B cell (primary cell): ENCODE measurements at regions not wholly inside any gene's neighbourhood (a gene's known extent, or its start where the extent isn't known, plus 50 kb on each side); places are given as distances from the start of the nearest gene placed in this dataset.

Experiments
- ATAC-seq: fragments of 200-7000 bp; cut with Tn5 transposase; one replicate; pipeline ENCODE4 v1.10.0; 2021; ENCODE audit warnings: low read depth, mild to moderate bottlenecking, moderate number of reproducible peaks, moderate library complexity
- CTCF ChIA-PET: fragments of 350-600 bp; sonication (Branson Sonifier 250); formaldehyde crosslinking; loops from one replicate; lab custom pipeline; 2021; ENCODE audit warnings: antibody characterized with exemption, inconsistent platforms; lab: Charles Lee
- POLR2A ChIA-PET: fragments of 350-600 bp; sonication (Branson Sonifier 250); formaldehyde crosslinking; loops from one replicate; lab custom pipeline; 2021; ENCODE audit warnings: antibody characterized with exemption; lab: Charles Lee
- DNase-seq: peaks from one replicate; pipeline ENCODE4 v3.0.0; 2013
- H2AFZ ChIP-seq: 2 replicates; pipeline ENCODE4 v1.6.1; 2012; ENCODE audit warnings: mild to moderate bottlenecking, low read depth, low read length; ENCODE audit not compliant: insufficient read depth, poor library complexity, severe bottlenecking
- H3K27ac ChIP-seq, 2 donors: 1 replicate in 1 of 2; 2 replicates in 1 of 2; pipeline ENCODE4 v1.5.1; 2012 to 2013; ENCODE audit warnings: low read length in 2 of 2, mild to moderate bottlenecking in 2 of 2, moderate library complexity in 1 of 2
- H3K27me3 ChIP-seq, 4 experiments: fragments of 200-600 bp in 1 of 4; sonication (generic) in 1 of 4; replicated peaks in 1 of 4; 1 replicate in 2 of 4; 2 replicates in 2 of 4; pipeline versions ENCODE4 v1.6.1 to v1.7.0; 2013 to 2016; ENCODE audit warnings: low read length in 3 of 4, mild to moderate bottlenecking in 2 of 4, mixed read lengths in 1 of 4, moderate library complexity in 1 of 4; ENCODE audit not compliant: insufficient read depth in 4 of 4, control insufficient read depth in 3 of 4; ENCODE audit errors: control extremely low read depth in 1 of 4
- H3K36me3 ChIP-seq, 2 experiments: replicated peaks in 1 of 2; 1 replicate in 1 of 2; 2 replicates in 1 of 2; pipeline versions ENCODE4 v1.6.1 to v1.7.1; 2013; ENCODE audit warnings: low read length in 1 of 2; ENCODE audit not compliant: insufficient read depth in 2 of 2, control insufficient read depth in 1 of 2; ENCODE audit errors: control extremely low read depth in 1 of 2, extremely low read depth in 1 of 2
- H3K4me1 ChIP-seq, 2 donors: fragments of 200-600 bp in 1 of 2; sonication (generic) in 1 of 2; 1 replicate in 1 of 2; 2 replicates in 1 of 2; pipeline versions ENCODE4 v1.5.1 to v1.6.1; 2013 to 2017; ENCODE audit warnings: low read length in 2 of 2; ENCODE audit not compliant: control insufficient read depth in 2 of 2, insufficient read depth in 2 of 2
- H3K4me2 ChIP-seq: replicated peaks from 2 replicates; pipeline ENCODE3; 2012; ENCODE audit warnings: mild to moderate bottlenecking, low read depth, low read length; ENCODE audit not compliant: poor library complexity, severe bottlenecking
- H3K4me3 ChIP-seq, 5 experiments: fragments of 200-600 bp in 1 of 5; sonication (generic) in 1 of 5; 1 replicate in 3 of 5; 2 replicates in 2 of 5; pipeline versions ENCODE4 v1.5.1 to v1.7.0; 2011 to 2016; ENCODE audit warnings: low read length in 4 of 5, mild to moderate bottlenecking in 4 of 5, low read depth in 2 of 5, control low read depth in 1 of 5, moderate library complexity in 1 of 5; ENCODE audit not compliant: insufficient read depth in 1 of 5; ENCODE audit errors: control extremely low read depth in 1 of 5, extremely low read depth in 1 of 5
- H3K79me2 ChIP-seq: fragments of 200-600 bp; sonication (generic); one replicate; pipeline ENCODE4 v1.6.0; 2016; ENCODE audit warnings: low read length; ENCODE audit not compliant: control insufficient read depth, insufficient read depth
- H3K9ac ChIP-seq: fragments of 200-600 bp; sonication (generic); 2 replicates; pipeline ENCODE4 v1.6.1; 2017; ENCODE audit warnings: mild to moderate bottlenecking, low read length, moderate library complexity
- H3K9me3 ChIP-seq, 3 donors: one replicate each; pipeline versions ENCODE4 v1.6.1 to v1.7.1; 2013; ENCODE audit warnings: low read length in 2 of 3; ENCODE audit not compliant: control insufficient read depth in 2 of 3, insufficient read depth in 1 of 3; ENCODE audit errors: control extremely low read depth in 1 of 3
- H4K20me1 ChIP-seq: 2 replicates; pipeline ENCODE4 v1.6.0; 2012; ENCODE audit warnings: mild to moderate bottlenecking, low read length; ENCODE audit not compliant: insufficient read depth, control insufficient read depth, poor library complexity, severe bottlenecking
- H3K27ac Mint-ChIP-seq: one replicate; pipeline ENCODE4 v1.8.0; 2021; ENCODE audit warnings: mixed read lengths
- H3K27me3 Mint-ChIP-seq: one replicate; pipeline ENCODE4 v1.8.0; 2021; ENCODE audit warnings: mixed read lengths
- H3K4me1 Mint-ChIP-seq: one replicate; pipeline ENCODE4 v1.8.0; 2021; ENCODE audit warnings: mixed read lengths
- H3K4me3 Mint-ChIP-seq: one replicate; pipeline ENCODE4 v1.8.0; 2021; ENCODE audit warnings: mixed read lengths
- H3K9me3 Mint-ChIP-seq: one replicate; pipeline ENCODE4 v1.8.0; 2022; ENCODE audit warnings: mixed read lengths; ENCODE audit not compliant: insufficient read depth
- EZH2 ChIP-seq: IDR thresholded peaks from 2 replicates; pipeline ENCODE4 v1.6.1; 2012; ENCODE audit warnings: borderline replicate concordance, low read depth, mild to moderate bottlenecking, moderate library complexity, low read length; ENCODE audit not compliant: insufficient read depth, poor library complexity, severe bottlenecking
- WGBS: methylation state at CpG from one replicate; pipeline ENCODE4 v1.1.5; 2013; ENCODE audit warnings: missing lambda C conversion rate; ENCODE audit not compliant: insufficient coverage; 5-methylcytosine and 5-hydroxymethylcytosine counted together
- intact Hi-C: fragments of 100-400 bp; cut with micrococcal nuclease; formaldehyde crosslinking; loops from one replicate; pipeline ENCODE4 v1.10.0; 2022
- TF ChIP-seq, protein P1 (sequence below): fragments of 200-600 bp; IDR thresholded peaks from one replicate; pipeline ENCODE4 v1.8.0; 2022; ENCODE audit warnings: antibody characterized with exemption, mild to moderate bottlenecking

DNA sequence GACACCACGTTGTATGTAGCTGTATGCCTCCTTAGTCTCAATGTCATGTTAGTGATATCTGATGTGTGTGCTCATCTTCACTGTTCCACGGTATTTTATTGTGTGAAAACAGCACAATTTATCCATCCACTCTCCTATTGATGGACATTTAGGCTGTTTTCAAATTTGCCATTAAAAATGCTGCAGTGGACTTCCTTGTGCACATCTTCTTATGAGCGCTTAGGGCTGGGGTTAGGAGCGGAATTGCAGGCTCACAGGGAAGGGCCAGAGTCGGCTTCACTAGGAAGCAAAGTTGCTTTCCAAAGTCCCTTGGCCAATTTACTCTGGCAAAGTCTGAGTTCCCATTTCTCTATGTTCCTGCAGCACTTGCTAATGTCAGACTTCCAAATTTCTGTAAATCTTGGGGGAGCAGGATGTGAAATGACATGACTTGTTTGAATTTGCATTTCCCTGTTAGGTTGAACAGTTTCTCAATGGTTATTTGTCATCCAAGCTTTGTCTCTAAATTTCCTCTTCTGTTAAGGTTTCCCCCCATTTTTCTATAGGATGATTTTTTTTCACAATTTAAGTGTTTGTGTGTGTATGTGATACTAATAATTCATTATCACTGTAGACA lies 75.4 kb downstream of the MYEOV start:
- DNase-seq (no peak), ATAC-seq (no peak)
- TF ChIP-seq, protein P1, sequence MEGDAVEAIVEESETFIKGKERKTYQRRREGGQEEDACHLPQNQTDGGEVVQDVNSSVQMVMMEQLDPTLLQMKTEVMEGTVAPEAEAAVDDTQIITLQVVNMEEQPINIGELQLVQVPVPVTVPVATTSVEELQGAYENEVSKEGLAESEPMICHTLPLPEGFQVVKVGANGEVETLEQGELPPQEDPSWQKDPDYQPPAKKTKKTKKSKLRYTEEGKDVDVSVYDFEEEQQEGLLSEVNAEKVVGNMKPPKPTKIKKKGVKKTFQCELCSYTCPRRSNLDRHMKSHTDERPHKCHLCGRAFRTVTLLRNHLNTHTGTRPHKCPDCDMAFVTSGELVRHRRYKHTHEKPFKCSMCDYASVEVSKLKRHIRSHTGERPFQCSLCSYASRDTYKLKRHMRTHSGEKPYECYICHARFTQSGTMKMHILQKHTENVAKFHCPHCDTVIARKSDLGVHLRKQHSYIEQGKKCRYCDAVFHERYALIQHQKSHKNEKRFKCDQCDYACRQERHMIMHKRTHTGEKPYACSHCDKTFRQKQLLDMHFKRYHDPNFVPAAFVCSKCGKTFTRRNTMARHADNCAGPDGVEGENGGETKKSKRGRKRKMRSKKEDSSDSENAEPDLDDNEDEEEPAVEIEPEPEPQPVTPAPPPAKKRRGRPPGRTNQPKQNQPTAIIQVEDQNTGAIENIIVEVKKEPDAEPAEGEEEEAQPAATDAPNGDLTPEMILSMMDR = no peak
- no peak for TF ChIP-seq EZH2
- H2AFZ ChIP-seq = no peak overlapping the region
- no peaks in the 10 kb centered on the region for H3K27me3 ChIP-seq
- intact Hi-C loops = no loop called here
- Mint-ChIP-seq H3K27ac (no peak overlapping the region), H3K4me3 (no peak overlapping the region), H3K4me1 (no peaks in the 10 kb centered on the region), H3K9me3 (no peaks in the 10 kb centered on the region), H3K27me3 (peaks cover 4% of the 10 kb centered on the region)
- 97% methylated on average over 3 of the region's 5 CpGs for WGBS
- no peaks in the 10 kb centered on the region for H3K36me3 ChIP-seq
- ChIA-PET CTCF (no interaction called here), POLR2A (no interaction called here)
- H3K79me2 ChIP-seq = no peaks in the 10 kb centered on the region
- H3K27ac ChIP-seq = no peak overlapping the region
- no peaks in the 10 kb centered on the region for H4K20me1 ChIP-seq
- H3K9ac ChIP-seq = no peak overlapping the region
- H3K4me3 ChIP-seq = no peak overlapping the region
- H3K4me1 ChIP-seq = no peaks in the 10 kb centered on the region
- H3K4me2 ChIP-seq = no peak overlapping the region
- peaks cover 0 to 3% (median 2%) of the 10 kb centered on the region in 3 donors for H3K9me3 ChIP-seq

DNA sequence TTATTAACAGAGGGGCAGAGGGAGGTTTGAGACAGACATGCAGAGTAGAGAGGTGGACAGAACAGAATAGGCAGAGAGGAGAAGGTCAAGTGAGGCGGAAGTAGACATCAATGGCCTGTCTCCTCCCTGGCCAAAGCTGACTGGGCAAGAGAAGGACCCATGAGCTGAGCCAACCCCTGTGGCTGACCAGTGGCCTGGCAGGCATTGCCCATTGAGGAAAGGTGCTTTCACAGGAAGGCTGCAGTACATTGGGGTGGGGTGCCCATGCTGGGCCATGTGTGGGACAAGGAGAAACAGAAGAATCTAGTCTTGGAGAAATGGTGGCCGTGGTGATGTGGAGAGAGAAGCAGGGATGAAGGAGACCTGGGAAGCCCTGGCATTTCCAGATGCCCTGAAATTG lies 76.0 kb downstream of the MYEOV start:
- Histone ChIP-seq H3K27me3 (no peaks in the 10 kb centered on the region), H3K27ac (no peak overlapping the region), H3K9ac (no peak overlapping the region), H3K79me2 (no peaks in the 10 kb centered on the region), H3K36me3 (no peaks in the 10 kb centered on the region), H3K9me3 (peaks cover 0 to 3% (median 2%) of the 10 kb centered on the region in 3 donors), H2AFZ (no peak overlapping the region), H3K4me1 (no peaks in the 10 kb centered on the region), H3K4me3 (no peak overlapping the region), H3K4me2 (no peak overlapping the region), H4K20me1 (no peaks in the 10 kb centered on the region)
- Mint-ChIP-seq H3K4me1 (no peaks in the 10 kb centered on the region), H3K4me3 (no peak overlapping the region), H3K27ac (no peak overlapping the region), H3K9me3 (no peaks in the 10 kb centered on the region), H3K27me3 (peaks cover 4% of the 10 kb centered on the region)
- WGBS = 100% methylated on average over 1 of the region's 2 CpGs
- ChIA-PET CTCF (no interaction called here), POLR2A (no interaction called here)
- no peak for ATAC-seq
- no peak for DNase-seq
- intact Hi-C loops = no loop called here
- TF ChIP-seq, protein P1 = no peak
- TF ChIP-seq EZH2 = no peak
